GM19328 (cell line): ENCODE measurements at regions not wholly inside any gene's neighbourhood (a gene's known extent, or its start where the extent isn't known, plus 50 kb on each side); places are given as distances from the start of the nearest gene placed in this dataset.

Experiments used
- ATAC-seq: cut with Tn5 transposase; IDR thresholded peaks from one replicate; pipeline ENCODE4 v1.9.1; 2021; ENCODE audit warnings: mild to moderate bottlenecking, moderate library complexity; ENCODE audit not compliant: unreplicated experiment

DNA sequence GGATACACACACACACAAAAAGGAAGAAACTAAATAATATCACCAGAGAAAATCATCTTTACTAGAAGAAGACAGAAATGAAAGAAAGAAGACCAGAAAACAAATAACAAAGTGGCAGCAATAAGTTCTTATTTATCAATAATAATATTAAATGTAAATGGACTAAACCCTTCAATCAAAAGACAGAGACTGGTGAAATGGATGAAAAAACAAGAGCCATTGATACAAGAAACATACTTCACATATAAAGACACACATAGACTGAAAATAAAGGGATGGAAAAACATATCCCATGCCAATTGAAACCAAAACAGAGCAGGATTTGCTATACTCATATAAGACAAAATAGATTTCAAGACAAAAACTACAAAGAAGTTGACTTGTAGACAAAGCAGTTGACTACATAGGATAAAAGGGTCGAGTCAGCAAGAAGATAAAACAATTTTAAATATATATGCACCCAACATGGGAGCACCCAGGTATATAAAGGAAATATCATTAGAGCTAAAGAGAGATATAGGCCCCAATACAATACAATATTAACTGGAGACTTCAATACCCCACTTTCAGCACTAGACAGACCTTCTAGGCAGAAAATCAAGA is 259.4 kb downstream of the EPM2A start:
- no peak for ATAC-seq

DNA sequence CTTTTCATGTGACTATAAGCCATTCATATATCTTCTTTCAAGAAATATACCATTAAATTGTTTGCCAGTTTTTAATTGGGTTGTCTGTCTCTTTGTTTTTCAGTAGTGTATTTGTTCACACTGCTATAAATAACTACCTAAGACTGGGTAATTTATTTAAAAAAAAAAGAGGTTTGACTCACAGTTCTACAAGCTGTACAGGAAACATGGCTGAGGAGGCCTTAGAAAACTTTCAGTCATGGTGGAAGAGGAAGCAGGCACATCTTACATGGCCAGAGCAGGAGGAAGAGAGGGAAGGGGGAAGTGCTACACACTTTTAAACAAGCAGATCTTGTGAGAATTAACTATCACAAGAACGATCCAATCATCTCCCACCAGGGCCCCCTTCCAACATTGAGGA is 255.3 kb downstream of the EPM2A start:
- ATAC-seq: no peak

DNA sequence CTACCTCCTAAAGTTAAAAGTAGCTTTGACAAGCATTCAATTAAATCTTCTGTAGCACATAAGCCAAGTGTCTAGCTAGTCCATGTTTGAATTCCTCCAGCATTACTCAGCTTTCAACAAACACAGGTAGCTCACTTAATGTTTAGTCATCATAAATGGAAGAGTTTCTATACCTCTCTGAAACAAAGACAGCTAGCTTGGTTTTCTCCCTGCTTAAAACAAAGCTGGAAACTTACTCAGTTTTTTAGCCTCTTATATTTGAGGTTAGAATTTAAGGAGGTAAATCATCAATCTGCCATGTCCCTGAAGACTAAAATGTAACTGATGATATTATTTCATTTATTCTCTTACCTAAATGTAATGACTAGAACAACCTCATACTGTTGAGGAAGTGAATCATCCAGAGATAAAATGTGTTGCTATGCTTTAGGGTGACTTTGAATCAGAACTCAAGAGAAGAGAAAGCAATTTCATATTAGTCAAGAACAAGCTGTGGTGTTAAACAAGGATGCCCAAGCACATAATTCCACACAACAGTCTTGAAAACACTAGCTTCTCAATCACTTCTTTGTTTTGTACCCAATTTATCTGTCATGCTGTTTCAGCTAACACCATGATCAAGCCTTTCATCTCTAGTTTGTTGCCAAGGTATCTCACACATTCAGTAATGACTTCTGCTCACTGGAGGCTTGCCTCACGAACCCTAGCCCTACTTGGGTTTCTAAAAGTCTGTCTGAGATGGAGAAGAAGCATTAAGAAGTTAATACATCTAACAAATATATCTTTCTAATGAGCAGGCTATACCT is 251.9 kb downstream of the EPM2A start:
- no peak for ATAC-seq

DNA sequence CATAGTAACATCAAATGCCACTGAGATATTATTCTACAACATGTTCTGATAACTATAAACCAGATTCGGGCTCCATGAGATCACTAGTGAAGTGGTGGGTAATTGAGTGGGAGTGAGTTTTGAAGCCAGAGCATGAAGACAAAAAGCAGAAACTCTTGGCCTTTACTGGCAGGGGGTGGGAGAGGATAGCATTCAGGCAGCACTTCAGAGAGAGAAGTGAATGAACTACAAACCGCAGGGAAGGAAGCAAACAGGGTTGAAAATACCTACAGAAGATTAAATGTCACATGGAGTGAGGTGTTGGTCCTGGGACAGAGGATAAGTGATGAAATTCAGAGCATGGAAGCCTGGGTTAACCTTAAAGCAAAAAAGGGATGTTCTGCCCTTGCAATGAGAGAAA is 250.0 kb downstream of the EPM2A start:
- ATAC-seq: no peak

DNA sequence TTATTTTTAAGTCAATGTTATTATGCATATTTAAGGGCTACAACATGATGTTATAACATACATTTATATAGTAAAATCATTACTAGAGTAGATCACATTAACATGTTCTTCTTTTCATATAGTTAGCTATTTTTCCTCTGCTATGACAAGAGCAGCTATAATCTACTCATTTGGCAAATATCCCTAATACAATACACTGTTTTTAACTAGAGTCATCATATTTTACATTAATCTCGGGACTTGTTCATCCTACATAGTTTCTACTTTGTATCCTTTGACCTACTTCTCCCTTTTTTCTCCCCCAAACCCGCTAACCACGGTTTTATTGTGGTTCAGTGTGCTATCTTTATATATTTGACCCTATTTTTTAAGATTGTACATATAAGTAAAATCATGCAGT is 249.0 kb downstream of the EPM2A start:
- no peak for ATAC-seq

DNA sequence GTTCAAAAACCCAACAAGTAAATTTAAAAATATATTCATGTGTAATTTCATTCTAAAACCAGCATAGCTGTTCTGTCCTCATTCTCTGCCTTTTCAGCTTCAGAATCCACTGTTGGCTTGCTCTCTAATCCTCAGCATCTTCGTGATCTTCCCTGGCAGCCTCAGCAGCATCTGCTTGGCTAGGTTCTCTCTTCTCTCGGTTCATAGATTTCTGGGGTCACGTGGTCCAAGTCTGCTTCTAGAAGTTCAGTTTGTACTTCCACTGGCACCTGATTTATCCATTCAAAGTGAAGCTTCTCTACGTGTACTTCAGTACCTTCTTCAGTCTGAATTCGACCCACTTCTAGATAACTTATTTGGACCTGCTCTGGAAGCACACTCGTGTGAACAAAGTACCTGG is 245.7 kb downstream of the EPM2A start:
- no peak for ATAC-seq

DNA sequence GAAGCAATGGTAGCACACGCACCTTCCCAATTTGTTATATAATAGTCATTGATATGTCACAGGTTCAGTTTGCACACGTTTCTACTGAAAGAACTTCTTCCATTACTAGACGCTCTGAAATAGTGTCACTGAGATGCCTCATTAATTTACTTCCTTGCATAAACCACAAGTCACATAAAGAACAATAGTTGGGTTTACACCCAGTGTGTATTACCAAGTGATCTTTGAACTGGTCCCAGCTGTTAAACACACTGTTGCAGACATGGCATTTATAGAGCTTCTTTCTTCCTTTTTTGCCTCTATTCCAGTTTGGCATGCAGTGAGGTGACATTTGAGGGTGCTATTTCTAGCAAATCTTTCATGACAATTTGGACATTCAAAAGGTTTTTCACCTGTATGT is 245.3 kb downstream of the EPM2A start:
- no peak for ATAC-seq

DNA sequence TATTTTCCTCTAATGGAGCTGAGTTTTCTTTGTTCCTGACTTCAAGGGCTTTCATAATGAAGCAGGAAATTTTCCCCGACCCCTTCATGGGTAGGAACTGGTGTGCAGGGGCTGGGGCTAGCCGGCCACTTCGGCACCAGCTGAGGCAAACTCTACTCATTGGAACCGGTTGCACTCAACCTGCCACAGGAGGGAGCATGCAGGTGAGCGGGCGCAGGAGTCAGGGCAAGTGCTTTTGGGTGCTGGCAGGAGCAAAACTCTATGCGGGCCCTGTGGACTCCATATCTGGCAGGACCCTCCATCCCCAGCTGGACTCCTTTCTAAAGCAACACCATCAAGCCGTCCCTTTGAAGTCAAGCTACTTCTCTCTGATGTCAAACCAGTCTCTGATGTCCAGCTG is 244.2 kb downstream of the EPM2A start:
- ATAC-seq: no peak

DNA sequence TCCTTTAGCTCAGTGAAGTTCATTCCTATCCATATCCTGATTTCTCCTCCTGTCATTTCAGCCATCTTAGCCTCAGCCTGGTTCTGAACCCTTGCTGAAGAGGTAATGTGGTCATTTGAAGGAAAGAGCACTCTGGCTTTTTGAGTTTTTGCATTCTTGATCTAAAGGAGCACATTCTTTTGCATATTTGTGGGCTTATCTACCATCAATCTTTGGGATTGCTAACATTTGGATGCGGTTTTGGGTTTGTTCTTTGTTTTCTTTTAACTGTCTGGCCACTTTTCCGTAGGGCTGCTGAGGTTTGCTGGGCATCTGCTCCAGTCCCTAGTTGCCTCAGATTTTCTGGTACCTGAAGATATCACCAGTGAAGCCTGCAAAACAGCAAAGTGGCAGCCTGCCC is 238.3 kb downstream of the EPM2A start:
- ATAC-seq: no peak

DNA sequence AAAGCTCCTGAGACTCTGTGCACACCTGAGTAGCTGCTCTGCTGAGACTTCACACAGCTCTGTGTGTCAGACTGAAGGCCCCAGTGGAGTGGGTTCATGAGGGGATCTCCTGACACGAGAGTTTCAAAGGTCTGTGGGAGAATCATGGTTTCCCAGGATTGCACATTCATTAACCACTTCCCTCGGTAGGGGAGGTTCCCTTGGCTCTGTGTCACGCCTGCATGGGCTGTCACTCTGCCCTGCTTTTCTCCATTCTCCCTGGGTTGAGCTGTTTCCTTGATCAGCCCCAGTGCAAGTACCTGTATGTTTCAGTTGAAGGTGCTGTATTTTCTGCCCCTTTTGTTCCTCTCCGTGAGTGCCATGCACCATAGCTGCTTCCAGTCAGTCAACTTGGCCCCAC is 236.9 kb downstream of the EPM2A start:
- no peak for ATAC-seq

DNA sequence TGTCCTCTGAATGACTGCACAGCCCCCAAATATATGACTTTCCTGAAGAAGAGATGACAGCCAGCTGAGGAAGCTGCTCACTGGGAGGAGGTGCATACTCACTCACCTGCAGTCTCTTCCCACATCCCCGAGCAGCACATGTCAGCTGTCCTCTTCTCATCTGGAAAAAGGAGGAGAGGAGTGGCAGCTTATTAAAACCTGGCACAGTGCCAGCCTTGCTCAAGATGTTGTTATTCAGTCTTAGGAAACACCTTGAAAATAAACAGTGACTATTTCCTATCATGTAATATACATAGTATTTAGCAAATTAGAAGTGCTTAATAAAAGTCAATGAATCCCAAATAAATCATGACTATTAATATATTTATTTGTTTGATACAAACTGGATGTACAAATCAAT is 232.9 kb downstream of the EPM2A start:
- ATAC-seq: no peak

DNA sequence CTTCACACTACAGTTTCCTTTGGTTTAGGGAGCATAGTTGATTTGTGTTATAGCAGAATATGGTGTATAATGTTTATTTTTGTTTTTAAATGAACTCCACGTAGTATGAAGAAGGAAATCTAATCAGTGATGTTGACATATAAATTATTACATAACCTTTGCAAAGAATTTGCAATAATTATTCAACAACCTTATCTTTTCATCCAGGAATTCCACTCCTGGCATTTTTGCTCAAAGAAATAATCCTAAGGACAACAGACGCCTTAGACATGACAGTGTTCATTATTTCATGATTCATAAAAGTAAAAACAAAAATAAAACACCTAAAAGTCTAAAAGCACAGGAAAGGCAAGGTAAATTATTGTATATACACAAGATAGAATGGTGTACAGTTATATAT is 229.2 kb downstream of the EPM2A start:
- no peak for ATAC-seq

DNA sequence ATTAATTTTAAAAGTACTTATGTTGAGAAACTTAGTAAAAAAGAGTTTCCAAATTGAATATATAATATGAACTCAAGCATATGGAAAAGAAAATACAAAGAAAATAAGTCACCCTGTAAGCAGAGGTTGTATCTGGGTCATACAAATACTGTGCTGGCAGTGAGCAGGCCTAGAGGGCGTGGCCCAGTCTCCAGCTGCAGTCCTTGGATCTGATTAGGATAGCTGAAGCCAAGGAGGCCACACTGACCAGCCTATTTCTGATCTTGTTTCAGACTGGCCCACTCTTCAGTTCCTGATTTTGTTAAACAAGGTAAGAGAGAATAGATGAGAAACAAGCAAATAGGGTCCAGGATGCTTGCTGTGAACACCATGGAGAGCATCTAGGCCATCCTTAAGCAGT is 228.8 kb downstream of the EPM2A start:
- no peak for ATAC-seq

DNA sequence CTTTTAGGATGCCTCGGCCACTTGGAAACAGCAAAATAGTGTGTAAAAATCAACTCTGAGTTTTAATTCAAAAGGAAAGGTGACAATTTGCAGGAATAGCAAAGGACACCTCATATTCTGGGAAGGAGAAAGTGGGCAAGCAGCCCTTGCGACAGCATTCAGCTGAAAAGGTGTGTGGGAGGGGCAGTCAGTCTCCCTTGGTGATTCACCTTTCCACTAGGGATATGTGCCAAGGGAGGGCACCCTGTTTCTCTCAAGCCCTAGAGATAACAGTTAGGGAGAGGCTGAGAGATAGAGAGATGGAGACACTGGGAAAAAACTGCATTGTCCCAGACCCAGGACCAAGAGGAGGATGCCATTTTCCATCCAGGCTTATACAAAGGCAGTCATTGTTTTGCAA is 228.1 kb downstream of the EPM2A start:
- no peak for ATAC-seq

DNA sequence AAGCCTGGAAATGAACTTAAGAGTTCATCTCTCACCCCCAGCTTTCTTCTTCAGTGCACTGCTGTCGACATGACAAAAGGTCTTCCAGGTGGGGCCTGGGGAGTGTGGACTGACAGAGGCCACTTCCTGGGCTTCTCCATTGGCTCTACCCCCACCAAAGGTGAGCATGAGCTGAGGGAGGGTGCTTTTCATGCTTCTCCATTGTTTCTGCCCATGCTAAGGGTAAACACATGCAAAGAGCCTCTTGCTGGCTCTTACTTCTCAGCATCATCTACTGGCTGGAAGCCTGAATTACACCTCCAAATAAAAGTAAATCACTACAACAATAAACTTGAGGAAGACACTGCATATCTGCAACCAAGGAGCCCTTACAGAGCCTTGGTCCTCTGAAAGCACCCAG is 227.2 kb downstream of the EPM2A start:
- ATAC-seq: no peak

DNA sequence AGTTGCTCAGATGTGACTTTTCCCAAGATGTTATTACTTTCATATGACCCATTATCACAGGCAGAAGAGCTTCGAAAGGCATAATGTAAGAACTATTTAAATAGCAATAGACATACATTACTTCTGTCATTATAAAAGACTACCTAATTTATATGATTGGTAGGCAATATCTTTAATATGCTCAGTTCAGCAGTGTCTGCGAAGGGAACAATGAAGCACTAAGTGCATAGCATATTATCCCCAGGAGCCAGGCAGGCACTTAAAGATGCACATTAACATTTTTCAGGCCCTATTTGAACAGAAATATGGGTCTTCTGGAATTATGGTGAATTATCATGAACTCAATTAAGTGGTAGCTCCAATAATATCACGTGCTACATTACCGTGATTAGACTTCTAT is 217.8 kb downstream of the EPM2A start:
- no peak for ATAC-seq

DNA sequence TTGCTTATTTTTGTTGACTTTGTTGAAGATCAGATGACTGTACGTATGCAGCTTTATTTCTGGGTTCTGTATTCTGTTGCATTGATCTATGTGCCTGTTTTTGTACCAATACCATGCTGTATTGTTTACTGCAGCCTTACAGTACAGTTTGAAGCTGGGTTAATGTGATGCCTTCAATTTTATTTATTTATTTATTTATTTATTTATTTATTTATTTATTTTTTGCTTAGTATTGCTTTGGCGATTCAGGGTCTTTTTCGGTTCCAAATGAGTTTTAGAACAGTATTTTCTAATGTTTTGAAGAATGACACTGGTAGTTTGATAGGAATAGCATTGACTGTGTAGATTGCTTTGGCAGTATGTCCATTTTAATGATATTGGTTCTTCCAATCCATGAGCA is 210.3 kb downstream of the EPM2A start:
- ATAC-seq: no peak

DNA sequence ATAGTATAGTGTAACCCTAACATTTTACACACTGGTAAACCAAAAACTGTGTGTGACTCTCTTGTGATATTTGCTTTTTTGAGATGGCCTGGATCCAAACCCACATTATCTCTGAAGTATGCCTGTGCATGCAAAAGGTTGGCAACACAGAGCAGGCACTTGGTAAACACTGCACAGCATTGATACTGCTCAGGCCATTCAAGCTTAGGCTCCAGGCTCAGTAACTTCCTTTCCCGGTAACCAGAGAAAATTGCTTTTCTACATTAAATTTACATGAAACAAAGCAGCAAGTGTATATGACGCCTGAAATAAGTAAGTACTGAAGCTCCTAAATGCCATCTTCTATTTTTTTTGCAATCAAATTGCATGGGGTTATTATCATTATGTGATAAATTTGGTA is 205.7 kb downstream of the EPM2A start:
- ATAC-seq: no peak

DNA sequence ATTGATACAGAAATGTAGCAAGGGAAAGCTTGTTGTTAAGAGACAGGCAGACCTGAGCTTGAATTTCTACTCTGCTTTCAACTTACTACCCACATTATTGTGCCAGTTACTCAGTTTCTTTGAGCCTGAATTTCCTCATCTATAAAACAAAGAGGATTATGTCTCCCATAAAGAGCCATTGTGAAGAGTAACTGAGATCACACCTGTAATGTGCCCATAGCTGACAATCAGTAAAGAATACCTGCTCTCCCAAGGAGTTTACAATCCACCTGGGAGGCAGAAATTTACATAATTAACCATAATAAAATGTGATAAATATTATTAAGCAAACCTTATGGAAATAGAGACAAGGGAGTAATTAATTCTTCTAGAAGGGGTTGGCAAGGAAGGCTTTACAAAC is 204.9 kb downstream of the EPM2A start:
- no peak for ATAC-seq

DNA sequence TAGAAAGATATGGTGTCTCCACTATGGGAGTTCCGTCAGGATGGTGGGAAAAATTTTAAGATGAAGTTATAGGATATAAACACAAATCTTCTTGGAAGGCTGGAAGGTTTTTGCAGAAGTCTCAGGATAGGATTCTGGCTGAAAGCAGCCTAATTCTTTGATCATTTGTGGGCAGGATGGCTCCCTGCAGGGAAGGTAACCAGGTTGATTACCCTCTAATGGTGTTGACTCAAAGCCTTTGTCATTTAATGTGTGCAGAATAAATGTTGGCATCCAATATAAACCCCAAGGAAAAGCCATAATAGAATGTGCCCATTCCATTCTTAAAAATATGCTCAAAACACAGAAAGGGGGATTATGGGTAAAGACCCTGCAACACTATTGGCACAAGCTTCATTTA is 204.3 kb downstream of the EPM2A start:
- no peak for ATAC-seq

DNA sequence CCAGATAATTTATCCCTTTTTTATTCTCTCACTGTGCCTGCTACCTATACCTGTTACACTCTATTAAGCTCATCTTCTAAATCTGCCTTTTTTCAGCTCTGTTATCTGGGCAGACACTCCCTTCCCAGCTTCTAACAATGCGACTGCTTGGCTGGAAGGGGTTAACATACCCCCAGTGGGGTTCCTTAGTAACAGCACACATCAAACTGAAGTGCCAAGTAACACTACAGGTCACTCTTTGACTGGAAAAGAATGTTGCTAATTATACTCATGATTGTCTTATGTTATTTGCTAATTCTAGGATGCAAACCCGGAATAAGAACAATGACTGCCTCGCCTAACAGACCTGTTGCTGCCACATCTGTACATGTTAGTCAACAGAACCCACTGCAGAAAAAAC is 203.5 kb downstream of the EPM2A start:
- no peak for ATAC-seq

DNA sequence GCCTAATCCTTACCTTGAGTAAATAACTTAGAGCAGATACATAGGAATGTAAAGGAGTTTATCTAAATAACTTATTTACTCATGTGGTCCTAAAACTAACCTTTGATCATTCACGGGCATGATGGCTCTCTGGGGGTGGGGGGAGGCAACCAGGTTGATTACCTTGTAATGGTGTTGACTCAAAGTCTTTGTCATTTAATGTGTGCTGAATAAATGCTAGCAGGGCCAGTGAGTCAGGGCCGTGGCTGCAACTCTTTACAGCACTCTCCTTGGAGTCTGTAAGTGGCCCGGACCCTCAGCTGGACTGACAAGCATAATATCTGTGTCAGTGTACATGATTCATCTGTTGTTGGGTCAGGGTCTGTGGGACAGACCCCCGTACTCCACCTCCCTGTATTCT is 203.0 kb downstream of the EPM2A start:
- ATAC-seq: no peak

DNA sequence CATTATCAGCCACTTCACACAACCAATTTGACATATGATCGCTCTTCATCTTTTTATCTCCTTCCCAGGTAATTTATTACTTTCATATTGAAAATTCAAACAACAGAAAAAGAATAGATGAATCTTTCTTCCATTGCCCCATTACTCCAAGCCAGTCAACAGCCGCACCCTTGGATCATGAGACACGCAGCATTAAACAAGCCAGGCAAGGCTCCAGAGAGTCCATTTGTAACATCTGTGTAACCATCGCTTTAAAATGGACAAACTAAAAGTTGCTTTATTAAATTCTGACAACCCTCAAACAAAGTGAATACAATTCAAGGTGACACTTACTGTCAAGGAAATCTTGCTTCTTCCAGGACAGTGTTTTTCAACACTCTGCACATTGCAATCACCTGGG is 200.3 kb downstream of the EPM2A start:
- no peak for ATAC-seq
